ENCODE measurements at regions not wholly inside any gene's neighbourhood (a gene's known extent, or its start where the extent isn't known, plus 50 kb on each side); places are given as distances from the start of the nearest gene placed in this dataset.

DNA sequence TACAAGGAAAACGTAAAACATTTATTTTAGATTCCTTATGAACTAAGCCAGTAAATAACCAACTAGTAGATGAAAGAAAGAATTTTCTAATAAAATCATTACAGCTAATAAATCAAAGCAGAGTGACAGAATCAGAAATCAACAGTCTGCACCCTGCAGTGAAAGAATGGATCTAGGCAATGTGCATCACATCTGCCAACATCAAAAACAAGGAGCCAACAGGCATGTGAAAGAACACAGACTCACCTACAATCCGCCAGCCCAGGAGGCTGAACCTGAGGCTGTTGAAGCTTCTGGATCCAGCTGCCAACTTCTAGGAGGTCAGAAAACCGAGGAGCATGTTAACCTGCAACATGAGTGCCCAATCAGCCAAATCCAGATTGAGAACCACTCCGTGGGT lies 196.3 kb downstream of the SETD4 start:
- Histone ChIP-seq H3K79me2 (ENCODE audit: insufficient read depth) (no peaks in the 10 kb centered on the region), H4K20me1 (ENCODE audit: insufficient read depth) (no peaks in the 10 kb centered on the region), H3K9me2 (no peaks in the 10 kb centered on the region), H3K4me1 (ENCODE audit: control insufficient read depth in 1 of 2, insufficient read depth in 2 of 2, low read depth in 1 of 2, low read length in 1 of 2) (no peaks in the 10 kb centered on the region), H3K27ac (ENCODE audit: low read depth in 2 of 2, low read length in 1 of 2) (no peak overlapping the region), H3K27me3 (ENCODE audit: insufficient read depth) (peaks cover 5% of the 10 kb centered on the region; the same call in 1 of the 2 replicates), H3F3A (replicated peaks; ENCODE audit: insufficient read depth) (no peaks in the 10 kb centered on the region), H3K4me2 (no peak overlapping the region), H3K4me3 (ENCODE audit: low read depth in 2 of 2, low read length in 1 of 2) (no peak overlapping the region), H3K9me3 (peaks cover 5% of the 10 kb centered on the region; the same call in 1 of the 2 replicates), H2AFZ (ENCODE audit: low read depth) (no peak overlapping the region), H3K9ac (no peak overlapping the region), H3K36me3 (replicated peaks in 1 of 2; ENCODE audit: control insufficient read depth in 1 of 2, insufficient read depth in 2 of 2, low read length in 1 of 2) (no peaks in the 10 kb centered on the region)
- 6% methylated on average over 4 of the region's 4 CpGs for WGBS (ENCODE audit: low lambda C conversion rate)
- no peak for DNase-seq
- no peak for TF ChIP-seq FOSL2 (IDR thresholded peaks at IDR 0.05; ENCODE audit: borderline replicate concordance, low read depth)
- TF ChIP-seq, protein P1, sequence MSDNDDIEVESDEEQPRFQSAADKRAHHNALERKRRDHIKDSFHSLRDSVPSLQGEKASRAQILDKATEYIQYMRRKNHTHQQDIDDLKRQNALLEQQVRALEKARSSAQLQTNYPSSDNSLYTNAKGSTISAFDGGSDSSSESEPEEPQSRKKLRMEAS (IDR thresholded peaks at IDR 0.05; ENCODE audit: low read depth), result no peak
- no peak for TF ChIP-seq YY1 (IDR thresholded peaks at IDR 0.05; ENCODE audit: low read depth)
- no peak for TF ChIP-seq GABPA (IDR thresholded peaks at IDR 0.05; ENCODE audit: low read depth)
- TF ChIP-seq, protein P2, sequence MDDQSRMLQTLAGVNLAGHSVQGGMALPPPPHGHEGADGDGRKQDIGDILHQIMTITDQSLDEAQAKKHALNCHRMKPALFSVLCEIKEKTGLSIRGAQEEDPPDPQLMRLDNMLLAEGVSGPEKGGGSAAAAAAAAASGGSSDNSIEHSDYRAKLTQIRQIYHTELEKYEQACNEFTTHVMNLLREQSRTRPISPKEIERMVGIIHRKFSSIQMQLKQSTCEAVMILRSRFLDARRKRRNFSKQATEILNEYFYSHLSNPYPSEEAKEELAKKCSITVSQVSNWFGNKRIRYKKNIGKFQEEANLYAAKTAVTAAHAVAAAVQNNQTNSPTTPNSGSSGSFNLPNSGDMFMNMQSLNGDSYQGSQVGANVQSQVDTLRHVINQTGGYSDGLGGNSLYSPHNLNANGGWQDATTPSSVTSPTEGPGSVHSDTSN (IDR thresholded peaks at IDR 0.05), result no peak
- TF ChIP-seq, protein P3, sequence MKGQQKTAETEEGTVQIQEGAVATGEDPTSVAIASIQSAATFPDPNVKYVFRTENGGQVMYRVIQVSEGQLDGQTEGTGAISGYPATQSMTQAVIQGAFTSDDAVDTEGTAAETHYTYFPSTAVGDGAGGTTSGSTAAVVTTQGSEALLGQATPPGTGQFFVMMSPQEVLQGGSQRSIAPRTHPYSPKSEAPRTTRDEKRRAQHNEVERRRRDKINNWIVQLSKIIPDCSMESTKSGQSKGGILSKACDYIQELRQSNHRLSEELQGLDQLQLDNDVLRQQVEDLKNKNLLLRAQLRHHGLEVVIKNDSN (IDR thresholded peaks at IDR 0.05; ENCODE audit: borderline replicate concordance, low read depth), result no peak
- no peak for TF ChIP-seq MEF2A (IDR thresholded peaks at IDR 0.05; ENCODE audit: borderline replicate concordance, low read depth)
- no peak for TF ChIP-seq FOXJ3 (CRISPR knock-in tag; IDR thresholded peaks at IDR 0.05)
- TF ChIP-seq SMC3 (IDR thresholded peaks at IDR 0.05; ENCODE audit: low read depth, low read length), result no peak
- TF ChIP-seq TCF12 (IDR thresholded peaks at IDR 0.05), result no peak
- TF ChIP-seq ELF1 (IDR thresholded peaks at IDR 0.05), result no peak
- no peak for TF ChIP-seq ZBTB33 (IDR thresholded peaks at IDR 0.05; ENCODE audit: borderline replicate concordance, low read depth)
- TF ChIP-seq SIN3A (IDR thresholded peaks at IDR 0.05; ENCODE audit: borderline replicate concordance, low read depth, low read length), result no peak
- TF ChIP-seq FOXM1 (IDR thresholded peaks at IDR 0.05; ENCODE audit: low read depth), result no peak
- TF ChIP-seq JUND (IDR thresholded peaks at IDR 0.05), result no peak
- CTCF ChIA-PET, result interaction anchor here (0.6 to 1.2 kb wide), 2 partner anchors 24 to 1874 kb away, joined by 3 to 5 read pairs; no protein-coding TSS in a partner anchor
- POLR2A ChIA-PET, result no interaction called here

- Histone ChIP-seq H3K9me2 (no peaks in the 10 kb centered on the region), H3K27me3 (ENCODE audit: insufficient read depth) (peaks cover 5% of the 10 kb centered on the region; the same call in 1 of the 2 replicates), H3F3A (replicated peaks; ENCODE audit: insufficient read depth) (no peaks in the 10 kb centered on the region), H3K4me1 (ENCODE audit: control insufficient read depth in 1 of 2, insufficient read depth in 2 of 2, low read depth in 1 of 2, low read length in 1 of 2) (no peaks in the 10 kb centered on the region), H3K9me3 (no peaks in the 10 kb centered on the region), H3K4me2 (no peak overlapping the region), H3K4me3 (ENCODE audit: low read depth in 2 of 2, low read length in 1 of 2) (no peak overlapping the region), H3K27ac (ENCODE audit: low read depth in 2 of 2, low read length in 1 of 2) (no peak overlapping the region), H2AFZ (ENCODE audit: low read depth) (no peak overlapping the region), H3K36me3 (replicated peaks in 1 of 2; ENCODE audit: control insufficient read depth in 1 of 2, insufficient read depth in 2 of 2, low read length in 1 of 2) (no peaks in the 10 kb centered on the region), H4K20me1 (ENCODE audit: insufficient read depth) (no peaks in the 10 kb centered on the region), H3K79me2 (ENCODE audit: insufficient read depth) (no peaks in the 10 kb centered on the region), H3K9ac (no peak overlapping the region)
- WGBS (ENCODE audit: low lambda C conversion rate), result 58% methylated on average over 1 of the region's 1 CpG
- ChIA-PET POLR2A (no interaction called here), CTCF (no interaction called here)
- no peak for DNase-seq
- TF ChIP-seq FOXM1 (IDR thresholded peaks at IDR 0.05; ENCODE audit: low read depth) (no peak), MXI1 (IDR thresholded peaks at IDR 0.05; ENCODE audit: low read depth, low read length) (no peak)
Measured at GRCh38 chr21:35862969-35863368, 197.4 kb downstream of the SETD4 start.

Measured in SK-N-SH (cell line).